Neutrophil (primary cell): ENCODE measurements at regions not wholly inside any gene's neighbourhood (a gene's known extent, or its start where the extent isn't known, plus 50 kb on each side); places are given as distances from the start of the nearest gene placed in this dataset.

Source experiments
- H3K27ac ChIP-seq: fragments of 200-600 bp; sonication (generic); 2 replicates; pipeline ENCODE4 v1.5.1; 2016; ENCODE audit warnings: mild to moderate bottlenecking, moderate library complexity
- H3K27me3 ChIP-seq: fragments of 200-600 bp; sonication (generic); 2 replicates; pipeline ENCODE4 v1.6.0; 2016; ENCODE audit warnings: mild to moderate bottlenecking
- H3K36me3 ChIP-seq: fragments of 200-600 bp; sonication (generic); 2 replicates; pipeline ENCODE4 v1.5.1; 2017
- H3K4me1 ChIP-seq, 2 experiments: fragments of 200-600 bp in 1 of 2; sonication (generic) in 1 of 2; 1 replicate in 1 of 2; 2 replicates in 1 of 2; pipeline versions ENCODE4 v1.5.1 to v1.6.1; 2013 to 2016; ENCODE audit warnings: low read depth in 1 of 2, low read length in 1 of 2, mild to moderate bottlenecking in 1 of 2, moderate library complexity in 1 of 2; ENCODE audit not compliant: control insufficient read depth in 1 of 2, insufficient read depth in 1 of 2
- H3K4me3 ChIP-seq, 2 experiments: fragments of 200-600 bp in 1 of 2; sonication (generic) in 1 of 2; 1 replicate in 1 of 2; 2 replicates in 1 of 2; pipeline ENCODE4 v1.5.1; 2013 to 2016; ENCODE audit warnings: low read depth in 1 of 2, low read length in 1 of 2, mild to moderate bottlenecking in 1 of 2, moderate library complexity in 1 of 2
- H3K9me3 ChIP-seq: fragments of 200-600 bp; sonication (generic); 2 replicates; pipeline ENCODE4 v1.5.1; 2016
- TF ChIP-seq, protein P1 (sequence below): fragments of 200-600 bp; sonication (generic); IDR thresholded peaks from 2 replicates; pipeline ENCODE4 v1.5.1; 2016; ENCODE audit warnings: antibody characterized with exemption

DNA sequence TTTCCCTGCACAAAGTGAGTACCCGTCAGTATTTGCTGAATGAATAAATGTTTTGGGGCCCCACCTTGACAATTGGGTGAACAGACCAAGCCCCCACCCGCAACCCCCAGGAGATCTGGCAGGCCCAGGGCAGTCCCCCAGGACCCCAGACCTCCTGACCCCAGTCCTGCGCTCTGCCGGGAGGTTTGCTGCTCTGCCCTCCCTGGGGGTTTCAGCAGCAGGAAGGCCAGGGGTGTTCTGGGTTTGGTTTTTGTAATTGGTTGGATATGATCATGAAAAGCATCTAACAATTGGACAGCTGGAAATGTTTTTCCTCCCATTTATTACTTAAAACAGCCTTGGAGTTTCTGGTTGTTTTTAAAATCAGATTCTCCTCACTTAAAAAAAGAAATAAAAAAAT lies 193.8 kb downstream of the URI1 start:
- H3K36me3 ChIP-seq, result no peaks in the 10 kb centered on the region
- H3K9me3 ChIP-seq, result no peaks in the 10 kb centered on the region
- H3K27me3 ChIP-seq, result no peaks in the 10 kb centered on the region
- TF ChIP-seq, protein P1, sequence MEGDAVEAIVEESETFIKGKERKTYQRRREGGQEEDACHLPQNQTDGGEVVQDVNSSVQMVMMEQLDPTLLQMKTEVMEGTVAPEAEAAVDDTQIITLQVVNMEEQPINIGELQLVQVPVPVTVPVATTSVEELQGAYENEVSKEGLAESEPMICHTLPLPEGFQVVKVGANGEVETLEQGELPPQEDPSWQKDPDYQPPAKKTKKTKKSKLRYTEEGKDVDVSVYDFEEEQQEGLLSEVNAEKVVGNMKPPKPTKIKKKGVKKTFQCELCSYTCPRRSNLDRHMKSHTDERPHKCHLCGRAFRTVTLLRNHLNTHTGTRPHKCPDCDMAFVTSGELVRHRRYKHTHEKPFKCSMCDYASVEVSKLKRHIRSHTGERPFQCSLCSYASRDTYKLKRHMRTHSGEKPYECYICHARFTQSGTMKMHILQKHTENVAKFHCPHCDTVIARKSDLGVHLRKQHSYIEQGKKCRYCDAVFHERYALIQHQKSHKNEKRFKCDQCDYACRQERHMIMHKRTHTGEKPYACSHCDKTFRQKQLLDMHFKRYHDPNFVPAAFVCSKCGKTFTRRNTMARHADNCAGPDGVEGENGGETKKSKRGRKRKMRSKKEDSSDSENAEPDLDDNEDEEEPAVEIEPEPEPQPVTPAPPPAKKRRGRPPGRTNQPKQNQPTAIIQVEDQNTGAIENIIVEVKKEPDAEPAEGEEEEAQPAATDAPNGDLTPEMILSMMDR, result no peak
- H3K27ac ChIP-seq, result no peak overlapping the region
- H3K4me1 ChIP-seq, result no peaks in the 10 kb centered on the region
- no peak overlapping the region for H3K4me3 ChIP-seq

DNA sequence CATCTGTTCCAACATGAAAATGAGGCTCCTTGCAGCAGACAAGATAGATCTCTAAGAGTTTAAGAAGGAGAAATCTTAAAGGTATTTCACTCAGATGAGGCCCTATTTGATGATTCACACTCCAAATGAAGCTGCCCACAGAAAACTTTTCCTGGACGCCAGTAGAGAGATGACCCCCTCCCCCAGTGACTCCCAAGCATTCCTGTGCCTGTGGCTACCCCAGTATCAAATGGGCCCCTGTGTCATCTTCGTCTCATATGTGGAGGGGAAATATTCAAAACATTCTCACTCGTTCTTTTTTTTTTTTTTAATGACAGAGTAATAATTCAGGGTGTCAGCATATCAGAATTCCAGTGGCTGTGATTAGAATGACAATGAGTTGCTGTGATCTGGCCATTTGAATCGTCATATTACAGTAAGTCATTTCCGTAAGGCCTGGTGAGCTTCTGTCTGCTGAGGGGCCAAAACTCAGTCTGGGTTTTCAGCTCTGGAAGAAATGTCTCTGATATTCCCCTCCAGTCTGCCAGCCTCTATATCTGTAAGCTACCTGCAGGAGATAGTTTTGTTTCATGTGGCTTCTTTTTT lies 194.7 kb downstream of the URI1 start:
- H3K27me3 ChIP-seq, result no peaks in the 10 kb centered on the region
- H3K27ac ChIP-seq, result no peak overlapping the region
- no peaks in the 10 kb centered on the region for H3K36me3 ChIP-seq
- TF ChIP-seq, protein P1, result no peak
- no peaks in the 10 kb centered on the region for H3K4me1 ChIP-seq
- H3K9me3 ChIP-seq, result no peaks in the 10 kb centered on the region
- H3K4me3 ChIP-seq, result no peak overlapping the region

DNA sequence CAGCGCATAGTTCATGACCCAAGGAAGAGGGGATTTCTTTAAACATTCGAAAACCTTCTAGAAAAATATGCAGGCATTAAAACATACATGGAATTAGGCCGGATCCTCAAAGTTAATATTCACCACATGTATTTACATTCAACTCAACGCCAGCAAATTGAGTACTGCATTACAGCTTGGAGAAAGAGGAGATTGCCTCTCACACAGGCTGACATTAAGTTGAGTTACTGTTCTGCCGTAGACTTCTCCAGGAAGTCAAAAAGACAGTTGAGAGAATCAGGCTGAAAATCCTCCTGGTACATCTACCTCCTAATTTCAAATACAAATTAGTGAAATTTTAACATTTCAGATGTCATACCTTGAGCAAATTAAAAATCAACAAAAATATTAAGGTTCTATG lies 195.7 kb downstream of the URI1 start:
- Histone ChIP-seq H3K27ac (no peak overlapping the region), H3K36me3 (no peaks in the 10 kb centered on the region), H3K4me3 (no peak overlapping the region)

DNA sequence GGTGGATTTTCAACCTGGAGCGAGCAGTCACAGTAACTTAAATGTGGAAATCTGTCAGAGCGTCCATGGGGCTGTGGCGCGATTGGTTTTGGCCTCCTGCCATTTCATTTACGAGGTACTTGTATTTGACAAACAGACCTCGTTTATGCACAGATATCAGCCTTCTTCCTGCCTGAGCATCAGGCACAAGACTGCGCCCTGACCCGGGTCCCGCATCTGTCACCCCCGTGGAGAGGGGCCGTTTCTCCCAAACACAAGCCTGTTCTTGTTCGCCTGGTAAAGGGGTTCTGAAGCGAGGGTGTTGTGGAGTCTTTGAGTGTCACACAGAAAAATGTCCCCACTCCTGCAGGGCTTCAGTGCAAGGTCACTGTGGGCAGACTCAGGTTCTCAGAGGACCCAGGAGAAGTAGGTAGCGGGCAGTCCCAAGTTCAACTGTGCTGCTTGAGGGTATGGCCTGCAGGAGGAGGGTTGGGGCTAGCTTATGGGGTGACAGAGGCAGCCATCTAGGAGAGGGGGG lies 202.3 kb downstream of the URI1 start:
- TF ChIP-seq, protein P1, result no peak
- Histone ChIP-seq H3K36me3 (no peaks in the 10 kb centered on the region), H3K9me3 (no peaks in the 10 kb centered on the region), H3K27ac (no peak overlapping the region), H3K4me3 (no peak overlapping the region), H3K4me1 (no peaks in the 10 kb centered on the region), H3K27me3 (no peaks in the 10 kb centered on the region)

More for the DNA sequence above, 195.7 kb downstream of the URI1 start:
- Histone ChIP-seq H3K27me3 (no peaks in the 10 kb centered on the region), H3K9me3 (no peaks in the 10 kb centered on the region), H3K4me1 (no peaks in the 10 kb centered on the region)
- TF ChIP-seq, protein P1, result no peak

DNA sequence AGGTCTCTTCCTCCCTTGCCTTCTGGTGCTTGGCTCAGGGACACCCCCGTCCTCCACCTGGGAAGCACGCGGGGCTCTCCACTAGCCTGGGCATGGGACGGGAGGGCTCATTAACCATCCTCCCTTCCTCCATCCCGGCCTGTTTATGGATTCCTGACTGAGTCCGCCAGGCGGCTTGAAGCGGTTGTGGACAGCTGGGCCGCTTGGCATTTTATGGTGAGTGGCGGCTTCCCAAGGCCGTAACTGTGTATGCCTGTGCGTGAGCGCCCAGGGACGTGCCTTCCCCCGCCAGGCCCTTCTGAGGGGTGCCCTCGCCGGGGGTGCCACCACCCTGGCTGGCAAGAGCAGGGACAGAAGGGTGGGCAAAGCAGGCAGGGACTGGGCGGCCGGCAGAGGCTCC lies 202.8 kb downstream of the URI1 start:
- Histone ChIP-seq H3K27ac (no peak overlapping the region), H3K27me3 (no peaks in the 10 kb centered on the region), H3K9me3 (no peaks in the 10 kb centered on the region), H3K4me1 (no peaks in the 10 kb centered on the region), H3K4me3 (no peak overlapping the region), H3K36me3 (no peaks in the 10 kb centered on the region)
- TF ChIP-seq, protein P1, result no peak
